Dendritic cell treated with granulocyte-macrophage colony-stimulating factor and Interleukin-4, amounts not matched to agents 40 ng/mL and 50 ng/mL, for 4 days (primary cell): ENCODE measurements at regions not wholly inside any gene's neighbourhood (a gene's known extent, or its start where the extent isn't known, plus 50 kb on each side); places are given as distances from the start of the nearest gene placed in this dataset.
"Not testable (repeated sequence)": the region's sequence is repeated elsewhere in the genome, so short reads cannot be mapped to it uniquely, and the experiment has no call there.

ENCODE experiments used
- H3K27ac Mint-ChIP-seq: one replicate; pipeline ENCODE4 v1.8.0; 2022; ENCODE audit warnings: mild to moderate bottlenecking, mixed read lengths
- H3K27me3 Mint-ChIP-seq: one replicate; pipeline ENCODE4 v1.8.0; 2022; ENCODE audit warnings: mild to moderate bottlenecking, mixed read lengths
- H3K36me3 Mint-ChIP-seq: one replicate; pipeline ENCODE4 v1.8.0; 2022; ENCODE audit warnings: low read depth, mixed read lengths
- H3K4me1 Mint-ChIP-seq: one replicate; pipeline ENCODE4 v1.8.0; 2022; ENCODE audit warnings: low read depth, mixed read lengths
- H3K4me3 Mint-ChIP-seq: one replicate; pipeline ENCODE4 v1.8.0; 2022; ENCODE audit warnings: mild to moderate bottlenecking, moderate library complexity, mixed read lengths
- H3K9me3 Mint-ChIP-seq: one replicate; pipeline ENCODE4 v1.8.0; 2022; ENCODE audit warnings: mixed read lengths
- intact Hi-C: fragments of 100-400 bp; cut with micrococcal nuclease; formaldehyde crosslinking; loops from one replicate; pipeline ENCODE4 v1.15.0; 2022

DNA sequence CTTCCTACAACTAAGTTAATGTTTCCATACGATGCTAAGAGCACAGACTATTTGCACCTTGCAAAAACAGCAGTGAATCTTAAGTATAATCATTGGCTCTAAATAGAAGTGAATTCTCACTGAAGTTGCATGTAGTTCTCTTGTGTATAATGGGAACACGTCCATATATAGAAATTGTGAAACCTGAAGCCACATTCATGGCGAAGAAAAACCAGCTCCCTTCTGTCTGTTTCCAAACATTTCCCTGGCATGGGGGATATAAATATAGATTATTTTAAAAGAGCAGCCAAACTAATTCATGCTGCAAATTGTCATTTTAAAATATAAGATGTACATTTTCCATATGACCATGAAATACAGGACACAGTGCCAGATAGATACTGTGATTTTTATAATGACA, 71.1 kb downstream of the TRAM1L1 start:
- no peaks in the 10 kb centered on the region for H3K4me1 Mint-ChIP-seq
- H3K36me3 Mint-ChIP-seq: no peaks in the 10 kb centered on the region
- intact Hi-C loops: no loop called here
- H3K27ac Mint-ChIP-seq: no peak overlapping the region
- H3K9me3 Mint-ChIP-seq: peaks cover 8% of the 10 kb centered on the region
- no peaks in the 10 kb centered on the region for H3K27me3 Mint-ChIP-seq
- no peak overlapping the region for H3K4me3 Mint-ChIP-seq

DNA sequence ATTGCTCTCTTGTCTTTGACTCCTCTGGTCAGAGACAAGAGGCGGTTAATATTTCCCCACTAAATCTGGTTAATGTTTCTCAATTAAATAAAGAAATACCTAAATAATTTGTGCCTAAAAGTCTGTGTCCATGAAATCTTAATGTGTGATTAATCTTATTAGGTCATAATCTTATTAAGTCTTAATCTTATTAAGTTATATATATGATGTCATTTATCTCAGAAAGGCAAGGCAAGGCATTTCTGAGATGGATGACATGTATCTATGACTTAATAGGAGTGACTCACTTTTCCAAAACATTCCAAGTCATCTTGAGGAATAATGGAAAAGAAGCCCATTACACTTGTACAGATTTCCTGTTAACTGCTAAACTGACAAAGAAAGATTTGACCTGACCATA, 74.7 kb downstream of the TRAM1L1 start:
- Mint-ChIP-seq H3K4me3 (no peak overlapping the region), H3K9me3 (peaks cover 8% of the 10 kb centered on the region), H3K36me3 (no peaks in the 10 kb centered on the region), H3K27ac (no peak overlapping the region), H3K27me3 (no peaks in the 10 kb centered on the region), H3K4me1 (no peaks in the 10 kb centered on the region)
- intact Hi-C loops: no loop called here

DNA sequence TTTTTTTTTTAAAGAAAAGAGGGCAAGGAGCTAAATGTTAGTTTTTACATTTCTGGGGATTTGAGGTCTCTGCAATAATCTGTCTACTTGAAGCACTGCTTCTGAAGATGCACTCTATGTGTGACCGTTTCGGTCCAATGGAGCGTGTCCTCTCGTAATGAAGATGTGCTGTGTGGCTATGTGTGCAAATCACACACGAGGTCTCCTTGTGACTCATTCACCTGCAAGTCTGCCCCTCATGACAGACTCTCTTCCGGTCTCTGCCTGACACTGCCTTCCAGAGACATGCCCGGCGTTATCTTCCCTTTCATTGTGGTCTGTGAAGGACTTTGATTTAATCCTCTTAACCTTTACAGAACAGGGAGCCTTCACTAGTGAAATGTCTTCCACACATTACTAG, 84.3 kb downstream of the TRAM1L1 start:
- Mint-ChIP-seq H3K27ac (no peak overlapping the region), H3K36me3 (no peaks in the 10 kb centered on the region)

DNA sequence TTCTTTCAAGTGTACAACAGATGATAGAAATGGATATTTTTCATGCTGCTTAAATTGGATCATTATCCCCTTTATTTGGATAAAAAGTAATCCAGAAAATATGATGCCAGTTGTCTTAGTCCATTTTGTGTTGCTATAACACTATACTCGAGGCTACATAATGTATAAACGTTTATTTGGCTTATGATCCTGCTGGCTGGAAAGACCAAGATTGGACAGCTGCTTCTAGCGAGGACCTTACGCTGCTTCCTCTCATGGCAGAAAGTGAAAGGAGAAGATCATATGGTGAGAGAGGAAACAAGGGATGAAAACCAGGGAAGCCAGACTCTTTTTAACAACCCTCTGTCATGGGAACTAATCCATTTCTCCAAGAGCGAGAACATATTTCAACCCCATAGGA, 102.7 kb downstream of the TRAM1L1 start:
- intact Hi-C loops: no loop called here
- Mint-ChIP-seq H3K27ac (no peak overlapping the region), H3K4me3 (no peak overlapping the region), H3K27me3 (no peaks in the 10 kb centered on the region), H3K9me3 (peaks cover 13% of the 10 kb centered on the region), H3K4me1 (no peaks in the 10 kb centered on the region), H3K36me3 (no peaks in the 10 kb centered on the region)

More for the DNA sequence above, 84.3 kb downstream of the TRAM1L1 start:
- Mint-ChIP-seq H3K9me3 (no peaks in the 10 kb centered on the region), H3K27me3 (no peaks in the 10 kb centered on the region), H3K4me3 (no peak overlapping the region), H3K4me1 (no peaks in the 10 kb centered on the region)
- intact Hi-C loops: no loop called here

DNA sequence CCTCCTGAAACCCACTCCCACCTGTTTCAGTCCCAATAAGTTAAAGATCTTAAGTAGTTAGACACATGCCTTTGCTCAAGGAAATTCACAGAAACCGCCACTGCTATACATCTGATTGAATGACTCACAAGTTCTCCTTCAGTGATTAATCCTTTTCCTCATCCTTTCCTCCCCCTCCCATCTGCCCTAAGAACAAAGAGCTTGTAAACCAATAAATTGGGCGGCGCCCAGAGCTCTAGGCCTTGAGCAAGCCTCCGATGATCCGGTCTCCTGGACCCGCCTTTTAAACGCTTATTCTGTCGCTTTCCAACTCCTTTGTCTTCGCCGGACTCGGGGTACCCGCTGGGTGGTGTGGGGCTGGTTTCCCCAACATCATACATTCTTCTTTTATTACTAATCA, 104.9 kb downstream of the TRAM1L1 start:
- H3K36me3 Mint-ChIP-seq, H3K4me3 Mint-ChIP-seq, intact Hi-C loops, H3K4me1 Mint-ChIP-seq, H3K27ac Mint-ChIP-seq, H3K27me3 Mint-ChIP-seq: not testable (repeated sequence)
- H3K9me3 Mint-ChIP-seq: peaks cover 13% of the 10 kb centered on the region

DNA sequence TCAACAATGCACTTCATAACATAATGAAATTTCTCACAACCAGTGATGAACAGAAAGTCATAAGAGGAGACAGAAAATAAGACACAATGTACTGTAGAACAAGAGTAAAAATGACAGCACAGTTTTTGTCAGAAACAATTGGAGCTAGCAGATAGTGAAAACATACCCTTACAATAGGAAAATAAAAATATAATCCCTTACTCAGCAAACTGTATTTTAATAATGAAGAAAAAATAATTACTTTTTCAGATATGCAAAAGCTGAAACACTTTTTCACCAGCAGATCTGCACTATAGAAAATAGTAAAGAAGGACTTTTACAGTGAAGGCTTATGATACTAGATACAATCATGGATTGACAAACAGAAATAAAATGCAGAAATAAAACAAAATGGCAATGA, 126.3 kb downstream of the TRAM1L1 start:
- Mint-ChIP-seq H3K36me3 (no peaks in the 10 kb centered on the region), H3K9me3 (no peaks in the 10 kb centered on the region), H3K27me3 (no peaks in the 10 kb centered on the region), H3K4me3 (no peak overlapping the region), H3K4me1 (no peaks in the 10 kb centered on the region), H3K27ac (no peak overlapping the region)
- intact Hi-C loops: no loop called here

DNA sequence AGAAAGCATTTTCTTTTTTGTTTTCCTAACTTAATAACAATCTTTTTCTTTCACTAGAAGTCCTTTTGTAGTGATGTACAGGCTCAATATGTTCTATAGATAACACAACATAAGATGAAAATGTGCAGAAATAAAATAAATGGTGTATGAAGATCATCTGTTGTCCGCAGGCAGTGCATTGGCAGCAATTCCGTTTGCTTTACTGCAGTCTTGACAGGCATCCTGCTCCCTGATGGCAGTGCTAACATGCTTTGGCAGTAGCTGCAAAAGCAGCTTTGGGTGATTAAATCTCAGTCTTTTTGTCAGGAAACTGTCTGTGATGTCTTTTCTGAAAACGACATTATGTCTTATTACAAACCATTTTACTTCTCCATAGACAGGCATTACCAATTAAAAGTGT, 131.4 kb downstream of the TRAM1L1 start:
- Mint-ChIP-seq H3K36me3 (no peaks in the 10 kb centered on the region), H3K27me3 (no peaks in the 10 kb centered on the region), H3K4me3 (no peak overlapping the region), H3K4me1 (no peaks in the 10 kb centered on the region), H3K27ac (no peak overlapping the region), H3K9me3 (no peaks in the 10 kb centered on the region)
- intact Hi-C loops: no loop called here

DNA sequence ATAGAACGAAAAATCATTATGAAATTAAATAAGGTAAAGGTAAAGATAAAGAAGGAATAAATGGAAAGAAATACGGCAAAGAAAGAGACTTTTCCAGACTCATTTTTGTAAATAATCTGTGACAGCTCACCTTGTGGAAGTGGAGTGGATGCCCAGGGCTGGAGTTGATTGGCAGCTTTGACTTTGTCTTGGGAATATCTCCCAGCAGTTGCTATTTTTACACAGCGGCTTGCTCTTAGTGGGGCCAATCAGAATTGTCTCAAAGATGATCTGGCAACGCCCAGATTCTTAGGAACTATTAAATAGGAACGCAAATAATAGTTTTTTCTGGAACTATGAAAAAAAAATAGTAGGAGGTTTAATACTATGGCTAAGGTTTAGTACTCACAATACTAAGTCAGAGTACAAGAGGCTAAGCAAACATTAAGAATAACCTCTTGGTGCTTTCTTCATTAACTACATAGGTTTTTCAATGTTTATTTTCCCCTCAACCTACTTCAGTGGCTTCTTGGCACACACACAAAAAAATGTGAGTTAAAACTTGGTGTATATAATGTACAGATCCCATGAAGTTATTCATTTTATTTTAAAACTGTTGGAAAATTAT, 132.7 kb downstream of the TRAM1L1 start:
- H3K4me3 Mint-ChIP-seq: no peak overlapping the region
- intact Hi-C loops: no loop called here
- no peaks in the 10 kb centered on the region for H3K36me3 Mint-ChIP-seq
- no peaks in the 10 kb centered on the region for H3K4me1 Mint-ChIP-seq
- H3K9me3 Mint-ChIP-seq: no peaks in the 10 kb centered on the region
- no peaks in the 10 kb centered on the region for H3K27me3 Mint-ChIP-seq
- no peak overlapping the region for H3K27ac Mint-ChIP-seq

DNA sequence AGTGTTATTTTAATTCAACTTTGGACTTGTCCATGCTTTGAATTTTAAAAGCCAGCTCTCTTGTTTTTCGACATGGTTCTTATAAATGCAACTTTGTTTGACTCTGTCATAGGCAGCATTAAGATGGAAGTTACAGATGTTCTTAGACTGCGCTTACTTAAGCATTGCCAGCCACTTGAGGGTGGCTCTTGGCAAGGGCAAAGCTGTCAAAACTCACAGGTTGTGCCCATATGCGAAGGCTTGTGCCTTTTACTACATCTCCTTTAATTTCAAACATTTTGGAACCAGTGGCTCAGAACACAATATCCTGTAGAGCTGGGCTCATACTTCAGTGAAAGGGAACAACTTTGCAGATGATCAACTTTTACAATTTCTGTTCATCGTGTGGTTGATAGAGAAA, 135.5 kb downstream of the TRAM1L1 start:
- no peaks in the 10 kb centered on the region for H3K36me3 Mint-ChIP-seq
- no peaks in the 10 kb centered on the region for H3K9me3 Mint-ChIP-seq
- H3K4me3 Mint-ChIP-seq: no peak overlapping the region
- intact Hi-C loops: no loop called here
- H3K4me1 Mint-ChIP-seq: no peaks in the 10 kb centered on the region
- H3K27me3 Mint-ChIP-seq: no peaks in the 10 kb centered on the region
- no peak overlapping the region for H3K27ac Mint-ChIP-seq

DNA sequence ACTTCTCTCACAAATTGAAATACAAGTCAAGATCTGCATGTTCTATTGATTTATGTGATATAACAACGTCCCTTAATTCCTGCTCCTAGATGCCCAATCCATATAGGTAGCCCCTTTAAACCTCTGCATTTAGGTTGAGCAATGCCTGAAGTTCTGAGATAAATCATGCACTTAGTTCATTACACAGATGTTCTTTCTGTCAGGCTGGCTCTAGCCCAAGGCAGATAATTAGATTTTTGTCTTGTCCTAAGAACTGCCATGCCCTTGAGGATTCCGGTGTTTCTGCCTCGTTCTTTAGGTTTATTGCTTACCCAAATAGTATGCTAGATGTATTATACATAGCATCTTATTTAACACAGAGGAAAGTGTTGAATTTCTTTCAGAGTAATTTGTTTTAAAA, 143.1 kb downstream of the TRAM1L1 start:
- Mint-ChIP-seq H3K9me3 (no peaks in the 10 kb centered on the region), H3K27ac (no peak overlapping the region), H3K36me3 (no peaks in the 10 kb centered on the region), H3K4me1 (no peaks in the 10 kb centered on the region), H3K27me3 (no peaks in the 10 kb centered on the region), H3K4me3 (no peak overlapping the region)
- intact Hi-C loops: no loop called here

DNA sequence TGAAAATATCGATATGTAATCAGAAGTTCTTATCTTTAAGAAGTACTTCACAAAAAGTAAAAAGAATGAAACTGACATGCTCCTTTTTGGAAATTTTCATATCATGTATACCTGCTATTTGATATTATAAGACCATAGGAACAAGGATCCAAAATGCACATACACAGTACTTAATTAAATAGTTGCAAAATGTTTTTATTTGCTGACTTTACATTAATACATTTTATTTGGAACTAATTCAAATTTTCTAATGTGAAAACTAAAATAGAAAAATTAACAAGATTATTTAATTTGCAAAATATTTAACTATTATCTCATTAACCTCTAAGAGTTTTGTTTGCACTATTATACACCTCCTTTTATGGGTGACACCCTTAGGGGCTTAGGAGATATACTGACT, 155.0 kb downstream of the TRAM1L1 start:
- Mint-ChIP-seq H3K27me3 (peaks cover 13% of the 10 kb centered on the region), H3K9me3 (no peaks in the 10 kb centered on the region), H3K27ac (no peak overlapping the region), H3K4me3 (no peak overlapping the region), H3K4me1 (no peaks in the 10 kb centered on the region), H3K36me3 (no peaks in the 10 kb centered on the region)
- intact Hi-C loops: no loop called here

DNA sequence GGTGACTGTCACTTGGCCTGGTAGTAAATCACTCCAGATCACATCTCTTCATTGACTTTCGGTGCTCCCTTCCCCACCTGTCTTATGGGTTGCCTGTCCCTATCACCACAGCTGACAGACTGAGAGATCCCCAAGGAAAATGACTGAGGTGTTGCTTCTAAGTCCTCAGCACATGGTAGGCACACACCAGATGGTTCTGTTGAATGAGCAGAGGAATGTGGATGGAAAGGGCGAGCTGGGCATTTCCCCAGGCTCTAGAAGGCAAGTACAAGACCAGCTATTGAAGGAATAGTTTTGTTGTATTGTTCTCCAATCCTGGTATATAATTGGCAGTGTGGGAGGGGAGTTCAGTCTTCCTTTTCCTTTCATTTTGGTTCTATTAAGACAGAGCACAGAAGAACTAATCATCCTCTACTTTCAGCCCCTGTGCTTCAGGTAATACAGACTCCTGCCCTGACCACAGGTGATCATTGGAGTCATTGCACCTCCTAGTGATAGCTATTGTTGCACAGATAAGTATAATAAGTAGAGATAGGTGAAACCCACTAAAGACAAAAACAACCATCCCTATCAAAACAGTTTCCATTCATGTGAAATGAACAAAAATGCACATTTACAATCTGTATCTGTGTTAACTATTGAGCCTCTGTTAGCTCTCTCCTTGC, 158.6 kb downstream of the TRAM1L1 start:
- Mint-ChIP-seq H3K9me3 (no peaks in the 10 kb centered on the region), H3K4me1 (no peaks in the 10 kb centered on the region)

DNA sequence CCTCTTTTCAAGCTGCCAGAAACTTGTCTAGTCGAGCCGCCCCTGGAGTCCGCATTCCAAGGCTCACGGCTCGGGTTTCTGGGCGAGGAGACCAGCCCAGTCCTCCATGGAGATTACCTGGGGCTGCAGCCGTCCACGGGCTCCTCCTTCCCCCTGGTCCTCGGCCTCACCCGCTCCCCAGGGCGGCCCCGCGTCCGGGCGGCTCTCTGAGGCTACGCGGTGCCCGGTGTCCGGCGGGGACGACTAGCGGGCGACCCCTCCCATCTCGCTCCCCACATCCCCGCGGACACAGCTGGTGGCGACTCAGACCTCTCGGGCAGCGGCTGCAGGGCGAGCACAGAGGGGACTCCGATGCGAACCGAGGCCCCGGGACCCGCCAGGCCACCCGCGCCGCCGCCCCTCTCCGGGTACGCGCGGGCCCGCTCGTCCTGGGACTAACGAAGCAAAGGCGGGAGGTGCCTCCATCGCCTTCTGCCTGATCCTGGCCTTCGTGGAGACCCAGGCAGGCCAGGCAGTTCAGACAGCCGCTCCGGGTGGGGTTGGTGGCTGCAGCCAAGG, 159.4 kb downstream of the TRAM1L1 start:
- no peaks in the 10 kb centered on the region for H3K4me1 Mint-ChIP-seq
- no peak overlapping the region for H3K27ac Mint-ChIP-seq

More for the DNA sequence above, 158.6 kb downstream of the TRAM1L1 start:
- Mint-ChIP-seq H3K27ac (no peak overlapping the region), H3K36me3 (no peaks in the 10 kb centered on the region), H3K27me3 (peaks cover 17% of the 10 kb centered on the region), H3K4me3 (no peak overlapping the region)
- intact Hi-C loops: no loop called here

DNA sequence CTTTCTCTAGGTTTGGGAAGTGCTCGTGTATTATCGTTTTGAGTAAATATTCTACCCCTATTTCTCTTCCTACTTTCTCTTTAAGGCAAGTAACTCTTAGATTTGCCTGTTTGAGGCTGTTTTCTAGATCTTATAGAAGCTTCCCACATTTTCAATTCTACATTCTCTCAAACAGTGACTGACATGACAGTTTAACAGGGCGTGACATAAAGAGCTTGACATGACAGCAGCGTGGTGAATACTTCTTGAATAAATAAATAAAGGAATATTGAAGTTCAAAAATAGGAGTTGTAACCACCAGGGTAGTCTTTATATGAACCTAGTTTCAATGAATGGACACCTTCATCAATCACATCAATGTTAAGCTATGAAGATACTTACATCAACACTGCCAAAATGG, 162.0 kb downstream of the TRAM1L1 start:
- intact Hi-C loops: no loop called here
- Mint-ChIP-seq H3K4me1 (no peaks in the 10 kb centered on the region), H3K4me3 (no peak overlapping the region), H3K9me3 (peaks cover 12% of the 10 kb centered on the region), H3K36me3 (no peaks in the 10 kb centered on the region), H3K27ac (no peak overlapping the region), H3K27me3 (peaks cover 17% of the 10 kb centered on the region)

More for the DNA sequence above, 159.4 kb downstream of the TRAM1L1 start:
- Mint-ChIP-seq H3K9me3 (no peaks in the 10 kb centered on the region), H3K4me3 (no peak overlapping the region), H3K36me3 (no peaks in the 10 kb centered on the region), H3K27me3 (peaks cover 17% of the 10 kb centered on the region)
- intact Hi-C loops: no loop called here

DNA sequence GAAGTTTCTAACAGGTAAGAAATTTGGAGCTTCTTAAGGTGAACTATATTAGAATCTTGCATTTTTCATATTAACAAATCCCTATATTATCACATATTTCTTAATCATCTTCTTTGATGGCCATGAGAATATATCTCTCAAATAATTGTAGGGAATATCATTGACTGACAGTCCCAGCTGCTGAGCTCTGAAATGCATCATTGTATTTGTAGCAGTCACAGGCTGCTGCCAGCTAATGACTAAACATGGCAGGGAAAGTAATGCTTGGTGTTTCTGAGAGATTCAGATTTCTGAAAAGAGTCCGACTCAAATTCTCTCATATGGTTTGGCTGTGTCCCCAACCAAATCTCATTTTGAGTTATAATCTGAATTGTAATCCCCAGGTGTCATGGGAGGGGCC, 171.9 kb downstream of the TRAM1L1 start:
- H3K27ac Mint-ChIP-seq: no peak overlapping the region
- no peaks in the 10 kb centered on the region for H3K4me1 Mint-ChIP-seq
- H3K9me3 Mint-ChIP-seq: peaks cover under 1% of the 10 kb centered on the region
- no peaks in the 10 kb centered on the region for H3K27me3 Mint-ChIP-seq
- intact Hi-C loops: no loop called here
- H3K36me3 Mint-ChIP-seq: no peaks in the 10 kb centered on the region
- no peak overlapping the region for H3K4me3 Mint-ChIP-seq
